ENCODE measurements at regions not wholly inside any gene's neighbourhood (a gene's known extent, or its start where the extent isn't known, plus 50 kb on each side); places are given as distances from the start of the nearest gene placed in this dataset.

DNA sequence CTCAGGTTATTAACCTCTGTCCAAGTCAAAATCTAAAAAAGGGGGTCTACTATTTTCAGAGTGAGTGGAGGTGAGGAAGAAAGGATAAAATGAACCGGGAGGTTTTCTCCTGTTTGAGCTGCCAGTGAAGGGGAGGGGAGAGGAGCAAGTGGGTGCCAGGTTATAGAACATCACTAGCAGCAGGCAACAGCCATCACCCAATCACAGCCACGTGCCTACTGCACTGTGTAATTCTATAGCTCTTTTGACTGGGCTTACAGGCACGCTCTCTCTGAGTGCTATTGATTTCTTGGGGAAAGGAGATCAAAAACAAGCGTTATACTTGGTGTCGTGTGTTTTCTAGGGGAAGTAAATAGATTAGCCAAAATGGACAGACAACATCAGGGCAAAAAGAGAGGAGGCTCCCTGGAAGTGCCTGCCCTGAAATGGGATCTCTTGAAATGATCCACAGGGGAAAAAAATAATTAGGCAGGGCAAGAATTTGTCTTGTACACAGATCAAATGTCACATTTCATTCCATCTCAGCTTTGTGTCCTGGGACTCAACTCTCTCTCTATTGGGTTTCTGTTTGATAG lies 300.5 kb upstream of the LCORL start:
- TF ChIP-seq, protein P1, sequence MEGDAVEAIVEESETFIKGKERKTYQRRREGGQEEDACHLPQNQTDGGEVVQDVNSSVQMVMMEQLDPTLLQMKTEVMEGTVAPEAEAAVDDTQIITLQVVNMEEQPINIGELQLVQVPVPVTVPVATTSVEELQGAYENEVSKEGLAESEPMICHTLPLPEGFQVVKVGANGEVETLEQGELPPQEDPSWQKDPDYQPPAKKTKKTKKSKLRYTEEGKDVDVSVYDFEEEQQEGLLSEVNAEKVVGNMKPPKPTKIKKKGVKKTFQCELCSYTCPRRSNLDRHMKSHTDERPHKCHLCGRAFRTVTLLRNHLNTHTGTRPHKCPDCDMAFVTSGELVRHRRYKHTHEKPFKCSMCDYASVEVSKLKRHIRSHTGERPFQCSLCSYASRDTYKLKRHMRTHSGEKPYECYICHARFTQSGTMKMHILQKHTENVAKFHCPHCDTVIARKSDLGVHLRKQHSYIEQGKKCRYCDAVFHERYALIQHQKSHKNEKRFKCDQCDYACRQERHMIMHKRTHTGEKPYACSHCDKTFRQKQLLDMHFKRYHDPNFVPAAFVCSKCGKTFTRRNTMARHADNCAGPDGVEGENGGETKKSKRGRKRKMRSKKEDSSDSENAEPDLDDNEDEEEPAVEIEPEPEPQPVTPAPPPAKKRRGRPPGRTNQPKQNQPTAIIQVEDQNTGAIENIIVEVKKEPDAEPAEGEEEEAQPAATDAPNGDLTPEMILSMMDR (conservative IDR thresholded peaks at IDR 0.05), result no peak
- TF ChIP-seq EZH2 (IDR thresholded peaks at IDR 0.05; ENCODE audit: low read depth), result no peak
- no peak overlapping the region for H3K27ac ChIP-seq
- no peaks in the 10 kb centered on the region for H3K27me3 ChIP-seq (ENCODE audit: insufficient read depth, low read depth)
- no TSS peak for BruUV-seq (replicated peaks)
- POLR2A ChIA-PET (ENCODE audit: unreplicated experiment), result no interaction called here
- no peak for DNase-seq
- H3K4me3 ChIP-seq, result no peak overlapping the region
- H3K79me2 ChIP-seq (ENCODE audit: low read depth), result no peaks in the 10 kb centered on the region
- no peak overlapping the region for H3K4me2 ChIP-seq
- no peaks in the 10 kb centered on the region for H3K4me1 ChIP-seq (replicated peaks; ENCODE audit: insufficient read depth)
- intact Hi-C loops (cut with micrococcal nuclease; ENCODE audit: unreplicated experiment), result no loop called here
- CTCF ChIA-PET, result no interaction called here
- H4K20me1 ChIP-seq (ENCODE audit: insufficient read depth), result no peaks in the 10 kb centered on the region
- no peak overlapping the region for H2AFZ ChIP-seq
- no peaks in the 10 kb centered on the region for H3F3A ChIP-seq (ENCODE audit: insufficient read depth, low read depth)
- no peaks in the 10 kb centered on the region for H3K9me2 ChIP-seq (ENCODE audit: insufficient read depth)
- no peaks in the 10 kb centered on the region for H3K9me3 ChIP-seq (ENCODE audit: insufficient read depth, low read depth)
- H3K36me3 ChIP-seq (ENCODE audit: low read depth), result no peaks in the 10 kb centered on the region

GRCh38 chr4:18319431-18319830 lies 297.9 kb upstream of the LCORL start:
- no TSS peak for BruUV-seq (replicated peaks)
- Histone ChIP-seq H3K27ac (no peak overlapping the region), H3K9me3 (ENCODE audit: insufficient read depth, low read depth) (no peaks in the 10 kb centered on the region), H3K27me3 (ENCODE audit: insufficient read depth, low read depth) (no peaks in the 10 kb centered on the region), H3F3A (ENCODE audit: insufficient read depth, low read depth) (no peaks in the 10 kb centered on the region), H3K36me3 (ENCODE audit: low read depth) (no peaks in the 10 kb centered on the region), H3K79me2 (ENCODE audit: low read depth) (no peaks in the 10 kb centered on the region), H3K9me2 (ENCODE audit: insufficient read depth) (no peaks in the 10 kb centered on the region), H3K4me1 (replicated peaks; ENCODE audit: insufficient read depth) (no peaks in the 10 kb centered on the region), H3K4me2 (no peak overlapping the region), H3K4me3 (no peak overlapping the region), H4K20me1 (ENCODE audit: insufficient read depth) (no peaks in the 10 kb centered on the region), H2AFZ (no peak overlapping the region)
- no peak for TF ChIP-seq EZH2 (IDR thresholded peaks at IDR 0.05; ENCODE audit: low read depth)
- TF ChIP-seq, protein P1 (conservative IDR thresholded peaks at IDR 0.05), result no peak
- POLR2A ChIA-PET (ENCODE audit: unreplicated experiment), result no interaction called here
- intact Hi-C loops (cut with micrococcal nuclease; ENCODE audit: unreplicated experiment), result no loop called here
- DNase-seq, result no peak
- CTCF ChIA-PET, result no interaction called here

DNA sequence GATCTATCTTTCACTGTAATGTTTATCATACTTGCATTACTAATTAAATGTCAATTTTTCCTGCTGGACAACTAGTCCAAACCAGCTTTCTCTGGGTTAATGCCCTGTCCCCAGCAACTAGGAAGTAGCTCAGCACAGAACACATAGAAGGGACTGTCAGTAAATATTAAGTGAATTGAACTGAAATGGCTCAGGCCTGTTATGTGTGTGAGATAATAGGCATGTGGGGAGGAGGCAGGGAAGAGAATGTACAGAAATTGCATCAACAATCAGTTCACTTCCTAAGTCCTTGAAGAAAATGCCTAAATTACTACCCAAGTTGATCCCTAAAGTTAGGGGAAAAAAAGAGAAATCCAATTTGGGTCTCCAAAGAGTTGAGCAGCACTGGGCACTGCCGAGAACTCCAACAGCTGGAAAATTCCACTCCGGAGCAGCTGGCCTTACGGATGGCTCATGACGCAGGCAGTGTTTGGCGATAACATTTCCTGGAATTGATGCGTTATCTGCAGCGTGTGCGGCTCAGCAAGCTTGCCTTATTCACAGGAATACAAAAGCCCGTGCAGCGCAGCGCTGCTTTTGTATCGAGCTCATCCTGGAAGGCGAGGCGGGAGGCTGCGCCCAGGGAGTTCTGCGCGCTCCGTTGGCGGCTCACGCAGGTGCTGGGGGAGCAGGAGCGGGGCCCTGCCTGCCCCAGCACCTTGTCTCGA lies 297.3 kb upstream of the LCORL start:
- no peak for DNase-seq
- H4K20me1 ChIP-seq (ENCODE audit: insufficient read depth), result no peaks in the 10 kb centered on the region
- no peak for TF ChIP-seq EZH2 (IDR thresholded peaks at IDR 0.05; ENCODE audit: low read depth)
- TF ChIP-seq, protein P1 (conservative IDR thresholded peaks at IDR 0.05), result no peak
- intact Hi-C loops (cut with micrococcal nuclease; ENCODE audit: unreplicated experiment), result no loop called here
- BruUV-seq (replicated peaks), result no TSS peak
- no peak overlapping the region for H2AFZ ChIP-seq
- no peak overlapping the region for H3K27ac ChIP-seq
- H3F3A ChIP-seq (ENCODE audit: insufficient read depth, low read depth), result no peaks in the 10 kb centered on the region
- no peaks in the 10 kb centered on the region for H3K4me1 ChIP-seq (replicated peaks; ENCODE audit: insufficient read depth)
- no peak overlapping the region for H3K4me3 ChIP-seq
- H3K9me2 ChIP-seq (ENCODE audit: insufficient read depth), result no peaks in the 10 kb centered on the region
- no peak overlapping the region for H3K4me2 ChIP-seq
- H3K36me3 ChIP-seq (ENCODE audit: low read depth), result no peaks in the 10 kb centered on the region
- H3K79me2 ChIP-seq (ENCODE audit: low read depth), result no peaks in the 10 kb centered on the region
- no peaks in the 10 kb centered on the region for H3K27me3 ChIP-seq (ENCODE audit: insufficient read depth, low read depth)
- CTCF ChIA-PET, result no interaction called here
- POLR2A ChIA-PET (ENCODE audit: unreplicated experiment), result no interaction called here
- no peaks in the 10 kb centered on the region for H3K9me3 ChIP-seq (ENCODE audit: insufficient read depth, low read depth)

Measured in PC-9 (cell line).